ENCODE measurements at regions not wholly inside any gene's neighbourhood (a gene's known extent, or its start where the extent isn't known, plus 50 kb on each side); places are given as distances from the start of the nearest gene placed in this dataset.
A peak's percentile ranks its signal among the peaks of the same experiment; 100 is the strongest.
"Not testable (repeated sequence)": the region's sequence is repeated elsewhere in the genome, so short reads cannot be mapped to it uniquely, and the experiment has no call there.

- H3K4me1 ChIP-seq (replicated peaks); H3K36me3 ChIP-seq; H3K27ac ChIP-seq; H3K27me3 ChIP-seq (replicated peaks); H3K9me3 ChIP-seq (replicated peaks); DNase-seq (ENCODE audit: low read depth in 1 of 2, low spot score in 2 of 2); H3K4me3 ChIP-seq: not testable (repeated sequence)
Observed at GRCh38 chr1:146883190-146883589, 54.9 kb upstream of the NBPF12 start.

- not testable (repeated sequence) for H3K4me1 ChIP-seq (replicated peaks); H3K9me3 ChIP-seq (replicated peaks); DNase-seq (ENCODE audit: low read depth in 1 of 2, low spot score in 2 of 2); H3K27me3 ChIP-seq (replicated peaks); H3K4me3 ChIP-seq; H3K27ac ChIP-seq; H3K36me3 ChIP-seq
Observed at GRCh38 chr1:146881096-146881495, 57.0 kb upstream of the NBPF12 start.

GRCh38 chr1:146863799-146864319 is 74.3 kb upstream of the NBPF12 start:
- H3K4me3 ChIP-seq; H3K36me3 ChIP-seq; H3K27me3 ChIP-seq (replicated peaks); H3K27ac ChIP-seq; H3K9me3 ChIP-seq (replicated peaks); H3K4me1 ChIP-seq (replicated peaks): not testable (repeated sequence)
- DNase-seq (ENCODE audit: low read depth in 1 of 2, low spot score in 2 of 2), result peak in 1 of 2 experiments; percentile 19

- not testable (repeated sequence) for H3K4me3 ChIP-seq; H3K36me3 ChIP-seq; DNase-seq (ENCODE audit: low read depth in 1 of 2, low spot score in 2 of 2); H3K4me1 ChIP-seq (replicated peaks); H3K27ac ChIP-seq; H3K27me3 ChIP-seq (replicated peaks); H3K9me3 ChIP-seq (replicated peaks)
Observed at GRCh38 chr1:146853147-146853546, 85.0 kb upstream of the NBPF12 start.

GRCh38 chr1:146850352-146850889 is 87.7 kb upstream of the NBPF12 start:
- not testable (repeated sequence) for H3K36me3 ChIP-seq; H3K27me3 ChIP-seq (replicated peaks); DNase-seq (ENCODE audit: low read depth in 1 of 2, low spot score in 2 of 2); H3K4me1 ChIP-seq (replicated peaks); H3K27ac ChIP-seq; H3K4me3 ChIP-seq; H3K9me3 ChIP-seq (replicated peaks)

GRCh38 chr1:146838725-146839124 is 99.4 kb upstream of the NBPF12 start:
- H3K4me3 ChIP-seq; H3K27me3 ChIP-seq (replicated peaks); H3K4me1 ChIP-seq (replicated peaks); H3K27ac ChIP-seq; H3K9me3 ChIP-seq (replicated peaks); DNase-seq (ENCODE audit: low read depth in 1 of 2, low spot score in 2 of 2); H3K36me3 ChIP-seq: not testable (repeated sequence)

- H3K36me3 ChIP-seq; DNase-seq (ENCODE audit: low read depth in 1 of 2, low spot score in 2 of 2); H3K27ac ChIP-seq; H3K4me3 ChIP-seq; H3K4me1 ChIP-seq (replicated peaks); H3K9me3 ChIP-seq (replicated peaks); H3K27me3 ChIP-seq (replicated peaks): not testable (repeated sequence)
Observed at GRCh38 chr1:146826957-146827356, 111.2 kb upstream of the NBPF12 start.

GRCh38 chr1:146794236-146794635 is 143.9 kb upstream of the NBPF12 start:
- H3K27ac ChIP-seq; DNase-seq (ENCODE audit: low read depth in 1 of 2, low spot score in 2 of 2); H3K36me3 ChIP-seq; H3K4me3 ChIP-seq; H3K9me3 ChIP-seq (replicated peaks); H3K27me3 ChIP-seq (replicated peaks); H3K4me1 ChIP-seq (replicated peaks): not testable (repeated sequence)

GRCh38 chr1:146792725-146793124 is 145.4 kb upstream of the NBPF12 start:
- H3K36me3 ChIP-seq; H3K27ac ChIP-seq; H3K4me1 ChIP-seq (replicated peaks); H3K9me3 ChIP-seq (replicated peaks); DNase-seq (ENCODE audit: low read depth in 1 of 2, low spot score in 2 of 2); H3K4me3 ChIP-seq; H3K27me3 ChIP-seq (replicated peaks): not testable (repeated sequence)

GRCh38 chr1:146784212-146784940 is 153.7 kb upstream of the NBPF12 start:
- DNase-seq (ENCODE audit: low read depth in 1 of 2, low spot score in 2 of 2); H3K27ac ChIP-seq; H3K27me3 ChIP-seq (replicated peaks); H3K4me3 ChIP-seq; H3K9me3 ChIP-seq (replicated peaks); H3K4me1 ChIP-seq (replicated peaks); H3K36me3 ChIP-seq: not testable (repeated sequence)

GRCh38 chr1:146781235-146781634 is 156.9 kb upstream of the NBPF12 start:
- H3K36me3 ChIP-seq; DNase-seq (ENCODE audit: low read depth in 1 of 2, low spot score in 2 of 2); H3K4me1 ChIP-seq (replicated peaks); H3K27me3 ChIP-seq (replicated peaks); H3K4me3 ChIP-seq; H3K27ac ChIP-seq; H3K9me3 ChIP-seq (replicated peaks): not testable (repeated sequence)

GRCh38 chr1:146777826-146778602 is 160.1 kb upstream of the NBPF12 start:
- not testable (repeated sequence) for H3K4me1 ChIP-seq (replicated peaks); DNase-seq (ENCODE audit: low read depth in 1 of 2, low spot score in 2 of 2); H3K27ac ChIP-seq; H3K27me3 ChIP-seq (replicated peaks); H3K9me3 ChIP-seq (replicated peaks); H3K36me3 ChIP-seq; H3K4me3 ChIP-seq

- H3K4me3 ChIP-seq; H3K27me3 ChIP-seq (replicated peaks); DNase-seq (ENCODE audit: low read depth in 1 of 2, low spot score in 2 of 2); H3K9me3 ChIP-seq (replicated peaks); H3K4me1 ChIP-seq (replicated peaks); H3K36me3 ChIP-seq; H3K27ac ChIP-seq: not testable (repeated sequence)
Observed at GRCh38 chr1:146774988-146775387, 163.1 kb upstream of the NBPF12 start.

GRCh38 chr1:146774271-146774670 is 163.9 kb upstream of the NBPF12 start:
- H3K27me3 ChIP-seq (replicated peaks); H3K4me1 ChIP-seq (replicated peaks); H3K4me3 ChIP-seq; H3K27ac ChIP-seq; DNase-seq (ENCODE audit: low read depth in 1 of 2, low spot score in 2 of 2); H3K9me3 ChIP-seq (replicated peaks); H3K36me3 ChIP-seq: not testable (repeated sequence)

Measured in SJSA1 (cell line).